ENCODE measurements at regions not wholly inside any gene's neighbourhood (a gene's known extent, or its start where the extent isn't known, plus 50 kb on each side); places are given as distances from the start of the nearest gene placed in this dataset.

DNA sequence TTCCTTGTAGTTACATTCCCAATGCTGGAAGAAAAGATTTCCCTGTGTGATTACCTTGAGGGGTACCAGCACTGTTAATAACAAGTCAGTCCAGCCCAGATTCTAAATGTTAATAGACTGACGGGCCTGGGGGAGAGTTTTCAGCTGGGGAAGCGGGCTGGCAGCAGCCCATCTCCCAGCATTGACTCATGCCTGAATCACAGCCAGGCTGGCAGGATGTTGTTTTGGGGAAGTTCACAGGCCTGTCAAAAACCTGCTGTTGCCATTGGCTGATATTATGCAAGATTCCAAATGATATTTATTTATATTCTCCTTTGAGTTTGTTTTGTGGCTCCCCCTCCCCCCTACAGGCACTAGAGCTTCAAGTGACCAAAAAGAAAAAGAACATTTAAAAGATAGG is 213.9 kb upstream of the CNR1 start:
- Histone ChIP-seq H3K27me3 (ENCODE audit: control insufficient read depth in 1 of 2, insufficient read depth in 1 of 2, low read length in 2 of 2) (peaks cover 0 to 47% of the 10 kb centered on the region in 2 experiments), H3K9me3 (ENCODE audit: control insufficient read depth, low read length) (peaks cover 8% of the 10 kb centered on the region), H4K91ac (ENCODE audit: low read length) (no peak overlapping the region), H4K8ac (ENCODE audit: low read length) (no peak overlapping the region), H3K36me3 (ENCODE audit: control insufficient read depth in 1 of 2, insufficient read depth in 2 of 2, low read depth in 1 of 2, low read length in 2 of 2) (no peaks in the 10 kb centered on the region), H3K23ac (ENCODE audit: low read length in 2 of 2) (no peak overlapping the region), H2BK5ac (ENCODE audit: low read depth, low read length, poor library complexity, severe bottlenecking) (no peak overlapping the region), H2AK5ac (ENCODE audit: low read length, severe bottlenecking) (no peak overlapping the region), H3K4ac (ENCODE audit: low read depth in 1 of 2, low read length in 2 of 2) (no peak overlapping the region), H2BK12ac (ENCODE audit: low read length in 2 of 2) (no peak overlapping the region), H2BK15ac (ENCODE audit: low read depth, poor library complexity, severe bottlenecking) (no peak overlapping the region), H3K27ac (ENCODE audit: low read length, poor library complexity, severe bottlenecking) (peak overlapping the region; percentile 93), H3K4me2 (ENCODE audit: low read length, poor library complexity, severe bottlenecking) (no peak overlapping the region), H3K4me1 (ENCODE audit: control insufficient read depth, insufficient read depth, low read depth, low read length) (peaks cover 16% of the 10 kb centered on the region), H2AFZ (ENCODE audit: low read depth, low read length) (no peak overlapping the region), H3K4me3 (ENCODE audit: insufficient read depth in 1 of 2, low read depth in 1 of 2, low read length in 2 of 2) (no peak overlapping the region), H3K79me1 (replicated peaks; ENCODE audit: low read length, poor library complexity, severe bottlenecking) (no peaks in the 10 kb centered on the region), H3K18ac (ENCODE audit: low read depth in 1 of 2, low read length in 2 of 2) (no peak overlapping the region), H3K14ac (ENCODE audit: low read length in 2 of 2) (no peak overlapping the region), H3K9ac (ENCODE audit: low read length) (no peak overlapping the region), H2BK120ac (ENCODE audit: low read depth, low read length) (no peak overlapping the region)
- DNase-seq, result peak; percentile 31
- WGBS, result 7% methylated on average over 2 of the region's 2 CpGs

DNA sequence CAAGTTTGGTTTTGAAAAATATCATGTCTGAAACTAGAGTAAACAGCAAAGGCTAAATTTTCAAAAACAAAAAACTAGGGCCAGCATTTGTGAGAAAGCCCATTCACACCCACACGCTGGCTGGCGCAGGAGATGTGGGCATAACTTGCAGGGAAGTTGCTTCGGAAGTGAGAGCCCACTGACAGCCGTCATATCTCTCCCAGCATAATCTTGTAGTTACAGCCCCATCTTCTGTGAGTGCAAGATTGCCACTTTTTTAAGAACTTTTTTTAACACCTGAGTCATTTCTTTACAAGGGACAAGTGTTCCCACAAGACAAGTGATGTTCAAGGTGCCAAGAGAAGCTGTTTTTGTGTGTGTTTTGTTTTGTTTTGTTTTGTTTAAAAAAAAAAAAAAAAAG is 212.5 kb upstream of the CNR1 start:
- Histone ChIP-seq H3K18ac (ENCODE audit: low read depth in 1 of 2, low read length in 2 of 2) (no peak overlapping the region), H3K27ac (ENCODE audit: low read length, poor library complexity, severe bottlenecking) (no peak overlapping the region), H3K36me3 (ENCODE audit: control insufficient read depth in 1 of 2, insufficient read depth in 2 of 2, low read depth in 1 of 2, low read length in 2 of 2) (no peaks in the 10 kb centered on the region), H4K91ac (ENCODE audit: low read length) (no peak overlapping the region), H3K14ac (ENCODE audit: low read length in 2 of 2) (no peak overlapping the region), H4K8ac (ENCODE audit: low read length) (no peak overlapping the region), H3K23ac (ENCODE audit: low read length in 2 of 2) (no peak overlapping the region), H3K9me3 (ENCODE audit: control insufficient read depth, low read length) (peaks cover 3% of the 10 kb centered on the region), H3K4me3 (ENCODE audit: insufficient read depth in 1 of 2, low read depth in 1 of 2, low read length in 2 of 2) (no peak overlapping the region), H3K9ac (ENCODE audit: low read length) (no peak overlapping the region), H3K4ac (ENCODE audit: low read depth in 1 of 2, low read length in 2 of 2) (no peak overlapping the region), H2BK12ac (ENCODE audit: low read length in 2 of 2) (no peak overlapping the region), H2BK120ac (ENCODE audit: low read depth, low read length) (no peak overlapping the region), H2AK5ac (ENCODE audit: low read length, severe bottlenecking) (no peak overlapping the region), H2BK15ac (ENCODE audit: low read depth, poor library complexity, severe bottlenecking) (no peak overlapping the region), H2AFZ (ENCODE audit: low read depth, low read length) (no peak overlapping the region), H3K4me2 (ENCODE audit: low read length, poor library complexity, severe bottlenecking) (no peak overlapping the region), H3K79me1 (replicated peaks; ENCODE audit: low read length, poor library complexity, severe bottlenecking) (no peaks in the 10 kb centered on the region), H2BK5ac (ENCODE audit: low read depth, low read length, poor library complexity, severe bottlenecking) (no peak overlapping the region), H3K4me1 (ENCODE audit: control insufficient read depth, insufficient read depth, low read depth, low read length) (peaks cover 18% of the 10 kb centered on the region), H3K27me3 (ENCODE audit: control insufficient read depth in 1 of 2, insufficient read depth in 1 of 2, low read length in 2 of 2) (peaks cover 0 to 52% of the 10 kb centered on the region in 2 experiments)
- WGBS, result 96% methylated on average over 3 of the region's 4 CpGs
- DNase-seq, result no peak

- Histone ChIP-seq H2AFZ (ENCODE audit: low read depth, low read length) (no peak overlapping the region), H2BK120ac (ENCODE audit: low read depth, low read length) (no peak overlapping the region), H2BK5ac (ENCODE audit: low read depth, low read length, poor library complexity, severe bottlenecking) (no peak overlapping the region), H2AK5ac (ENCODE audit: low read length, severe bottlenecking) (peak overlapping the region; percentile 98), H3K4me2 (ENCODE audit: low read length, poor library complexity, severe bottlenecking) (no peak overlapping the region), H3K9me3 (ENCODE audit: control insufficient read depth, low read length) (no peaks in the 10 kb centered on the region), H3K23ac (ENCODE audit: low read length in 2 of 2) (peak overlapping the region in 1 of 2 experiments; percentile 60), H3K14ac (ENCODE audit: low read length in 2 of 2) (no peak overlapping the region), H4K8ac (ENCODE audit: low read length) (no peak overlapping the region), H3K27ac (ENCODE audit: low read length, poor library complexity, severe bottlenecking) (no peak overlapping the region), H3K4me3 (ENCODE audit: insufficient read depth in 1 of 2, low read depth in 1 of 2, low read length in 2 of 2) (no peak overlapping the region), H2BK12ac (ENCODE audit: low read length in 2 of 2) (no peak overlapping the region), H3K9ac (ENCODE audit: low read length) (no peak overlapping the region), H3K27me3 (ENCODE audit: control insufficient read depth in 1 of 2, insufficient read depth in 1 of 2, low read length in 2 of 2) (peaks cover 0 to 47% of the 10 kb centered on the region in 2 experiments), H4K91ac (ENCODE audit: low read length) (no peak overlapping the region), H3K36me3 (ENCODE audit: control insufficient read depth in 1 of 2, insufficient read depth in 2 of 2, low read depth in 1 of 2, low read length in 2 of 2) (no peaks in the 10 kb centered on the region), H3K4me1 (ENCODE audit: control insufficient read depth, insufficient read depth, low read depth, low read length) (peaks cover 18% of the 10 kb centered on the region), H2BK15ac (ENCODE audit: low read depth, poor library complexity, severe bottlenecking) (no peak overlapping the region), H3K18ac (ENCODE audit: low read depth in 1 of 2, low read length in 2 of 2) (no peak overlapping the region), H3K79me1 (replicated peaks; ENCODE audit: low read length, poor library complexity, severe bottlenecking) (no peaks in the 10 kb centered on the region), H3K4ac (ENCODE audit: low read depth in 1 of 2, low read length in 2 of 2) (no peak overlapping the region)
- WGBS, result 93% methylated on average over 8 of the region's 8 CpGs
- DNase-seq, result no peak
These were observed 211.9 kb upstream of the CNR1 start for GRCh38 chr6:88377976-88378568.

DNA sequence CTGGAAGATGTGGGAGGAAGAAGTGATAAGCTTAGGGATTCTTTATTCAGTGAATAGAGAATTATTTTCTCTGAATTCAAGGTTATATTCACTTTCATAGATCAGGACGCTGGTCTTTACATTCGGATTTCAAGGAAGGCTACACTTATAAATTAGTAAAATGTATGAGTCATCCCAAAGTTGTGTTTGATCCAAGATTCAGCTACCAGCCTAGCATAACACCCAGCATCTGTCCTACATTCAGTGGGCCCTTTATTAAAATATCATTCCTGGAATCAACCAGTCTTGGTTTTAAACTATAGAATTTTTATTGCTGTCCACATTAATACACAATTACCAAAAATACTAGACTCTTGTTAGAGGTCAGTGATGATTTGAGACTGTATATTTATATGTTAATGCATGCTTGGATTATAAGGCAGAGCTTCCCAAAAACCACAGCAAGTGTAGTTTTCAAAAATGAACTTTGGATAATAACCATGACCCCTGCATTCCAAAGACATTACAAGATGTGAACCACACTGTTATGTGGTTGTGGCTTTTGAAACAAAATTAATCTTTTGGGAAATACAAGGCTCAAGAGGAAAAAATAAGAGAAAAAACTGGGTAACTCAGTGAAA is 210.7 kb upstream of the CNR1 start:
- no CpG with 5 or more reads among the region's 2 CpGs for WGBS
- H2BK5ac ChIP-seq (ENCODE audit: low read depth, low read length, poor library complexity, severe bottlenecking), result no peak overlapping the region

More for the DNA sequence above, 210.7 kb upstream of the CNR1 start:
- Histone ChIP-seq H3K4me2 (ENCODE audit: low read length, poor library complexity, severe bottlenecking) (no peak overlapping the region), H2BK120ac (ENCODE audit: low read depth, low read length) (no peak overlapping the region), H3K36me3 (ENCODE audit: control insufficient read depth in 1 of 2, insufficient read depth in 2 of 2, low read depth in 1 of 2, low read length in 2 of 2) (no peaks in the 10 kb centered on the region), H3K27ac (ENCODE audit: low read length, poor library complexity, severe bottlenecking) (peak overlapping the region; percentile 68), H2BK15ac (ENCODE audit: low read depth, poor library complexity, severe bottlenecking) (no peak overlapping the region), H3K4me1 (ENCODE audit: control insufficient read depth, insufficient read depth, low read depth, low read length) (peaks cover 18% of the 10 kb centered on the region), H3K4me3 (ENCODE audit: insufficient read depth in 1 of 2, low read depth in 1 of 2, low read length in 2 of 2) (no peak overlapping the region), H3K18ac (ENCODE audit: low read depth in 1 of 2, low read length in 2 of 2) (no peak overlapping the region), H3K4ac (ENCODE audit: low read depth in 1 of 2, low read length in 2 of 2) (no peak overlapping the region), H2AK5ac (ENCODE audit: low read length, severe bottlenecking) (no peak overlapping the region), H3K23ac (ENCODE audit: low read length in 2 of 2) (no peak overlapping the region), H2AFZ (ENCODE audit: low read depth, low read length) (no peak overlapping the region), H3K9ac (ENCODE audit: low read length) (no peak overlapping the region), H3K9me3 (ENCODE audit: control insufficient read depth, low read length) (no peaks in the 10 kb centered on the region), H4K8ac (ENCODE audit: low read length) (no peak overlapping the region), H2BK12ac (ENCODE audit: low read length in 2 of 2) (no peak overlapping the region), H3K79me1 (replicated peaks; ENCODE audit: low read length, poor library complexity, severe bottlenecking) (no peaks in the 10 kb centered on the region), H4K91ac (ENCODE audit: low read length) (no peak overlapping the region), H3K27me3 (ENCODE audit: control insufficient read depth in 1 of 2, insufficient read depth in 1 of 2, low read length in 2 of 2) (peaks cover 0 to 56% of the 10 kb centered on the region in 2 experiments), H3K14ac (ENCODE audit: low read length in 2 of 2) (no peak overlapping the region)
- DNase-seq, result peak; percentile 69

Data from mesenchymal stem cell (in vitro differentiated cells and primary cell).